ENCODE measurements at regions not wholly inside any gene's neighbourhood (a gene's known extent, or its start where the extent isn't known, plus 50 kb on each side); places are given as distances from the start of the nearest gene placed in this dataset.

GRCh38 chr12:11553871-11554533, 95.5 kb upstream of the ETV6 start:
- Histone ChIP-seq H3K9me3 (no peaks in the 10 kb centered on the region), H3K27ac (no peak overlapping the region), H3K27me3 (no peaks in the 10 kb centered on the region), H3K36me3 (no peaks in the 10 kb centered on the region), H3K4me1 (peaks cover 15% of the 10 kb centered on the region), H3K4me3 (no peak overlapping the region)
- DNase-seq (ENCODE audit: extremely low spot score in 2 of 2) = no peak
- TF ChIP-seq, protein P1, sequence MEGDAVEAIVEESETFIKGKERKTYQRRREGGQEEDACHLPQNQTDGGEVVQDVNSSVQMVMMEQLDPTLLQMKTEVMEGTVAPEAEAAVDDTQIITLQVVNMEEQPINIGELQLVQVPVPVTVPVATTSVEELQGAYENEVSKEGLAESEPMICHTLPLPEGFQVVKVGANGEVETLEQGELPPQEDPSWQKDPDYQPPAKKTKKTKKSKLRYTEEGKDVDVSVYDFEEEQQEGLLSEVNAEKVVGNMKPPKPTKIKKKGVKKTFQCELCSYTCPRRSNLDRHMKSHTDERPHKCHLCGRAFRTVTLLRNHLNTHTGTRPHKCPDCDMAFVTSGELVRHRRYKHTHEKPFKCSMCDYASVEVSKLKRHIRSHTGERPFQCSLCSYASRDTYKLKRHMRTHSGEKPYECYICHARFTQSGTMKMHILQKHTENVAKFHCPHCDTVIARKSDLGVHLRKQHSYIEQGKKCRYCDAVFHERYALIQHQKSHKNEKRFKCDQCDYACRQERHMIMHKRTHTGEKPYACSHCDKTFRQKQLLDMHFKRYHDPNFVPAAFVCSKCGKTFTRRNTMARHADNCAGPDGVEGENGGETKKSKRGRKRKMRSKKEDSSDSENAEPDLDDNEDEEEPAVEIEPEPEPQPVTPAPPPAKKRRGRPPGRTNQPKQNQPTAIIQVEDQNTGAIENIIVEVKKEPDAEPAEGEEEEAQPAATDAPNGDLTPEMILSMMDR (IDR thresholded peaks at IDR 0.05) = peak in 1 of 3 experiments; percentile 50
- no peak for TF ChIP-seq POLR2A (IDR thresholded peaks at IDR 0.05)
- TF ChIP-seq POLR2AphosphoS5 (IDR thresholded peaks at IDR 0.05; ENCODE audit: insufficient read depth in 1 of 2, low read depth in 1 of 2) = no peak
- intact Hi-C loops (cut with DNase I) = loop anchor here (10.0 kb wide), 1 partner anchor 481 kb away; no protein-coding TSS in a partner anchor

GRCh38 chr12:11555195-11555594, 94.3 kb upstream of the ETV6 start:
- Histone ChIP-seq H3K9me3 (no peaks in the 10 kb centered on the region), H3K4me3 (no peak overlapping the region), H3K4me1 (peaks cover 15% of the 10 kb centered on the region), H3K36me3 (no peaks in the 10 kb centered on the region), H3K27me3 (no peaks in the 10 kb centered on the region), H3K27ac (no peak overlapping the region)
- no peak for DNase-seq (ENCODE audit: extremely low spot score in 2 of 2)
- TF ChIP-seq POLR2A (IDR thresholded peaks at IDR 0.05) (no peak), POLR2AphosphoS5 (IDR thresholded peaks at IDR 0.05; ENCODE audit: insufficient read depth in 1 of 2, low read depth in 1 of 2) (no peak)
- TF ChIP-seq, protein P1 (IDR thresholded peaks at IDR 0.05) = no peak
- intact Hi-C loops (cut with DNase I) = loop anchor here (10.0 kb wide), 1 partner anchor 480 kb away; no protein-coding TSS in a partner anchor

- Histone ChIP-seq H3K4me3 (peak overlapping the region; percentile 21 to 26), H3K9me3 (no peaks in the 10 kb centered on the region), H3K4me1 (peaks cover 15% of the 10 kb centered on the region), H3K36me3 (no peaks in the 10 kb centered on the region), H3K27ac (no peak overlapping the region), H3K27me3 (no peaks in the 10 kb centered on the region)
- intact Hi-C loops (cut with DNase I) = loop anchor here (10.0 kb wide), 1 partner anchor 479 kb away; no protein-coding TSS in a partner anchor
- TF ChIP-seq, protein P1 (IDR thresholded peaks at IDR 0.05) = no peak
- TF ChIP-seq POLR2A (IDR thresholded peaks at IDR 0.05) = no peak
- TF ChIP-seq POLR2AphosphoS5 (IDR thresholded peaks at IDR 0.05; ENCODE audit: insufficient read depth in 1 of 2, low read depth in 1 of 2) = no peak
- DNase-seq (ENCODE audit: extremely low spot score in 2 of 2) = no peak
Measured at GRCh38 chr12:11555743-11556625, 93.5 kb upstream of the ETV6 start.

GRCh38 chr12:11556682-11557081, 92.8 kb upstream of the ETV6 start:
- TF ChIP-seq POLR2A (IDR thresholded peaks at IDR 0.05) (no peak), POLR2AphosphoS5 (IDR thresholded peaks at IDR 0.05; ENCODE audit: insufficient read depth in 1 of 2, low read depth in 1 of 2) (no peak)
- TF ChIP-seq, protein P1 (IDR thresholded peaks at IDR 0.05) = no peak
- H3K4me1 ChIP-seq = peaks cover 15% of the 10 kb centered on the region
- no peaks in the 10 kb centered on the region for H3K36me3 ChIP-seq
- intact Hi-C loops (cut with DNase I) = loop anchor here (10.0 kb wide), 1 partner anchor 478 kb away; no protein-coding TSS in a partner anchor
- no peak for DNase-seq (ENCODE audit: extremely low spot score in 2 of 2)
- peak overlapping the region in 1 of 2 donors; percentile 21 for H3K4me3 ChIP-seq
- H3K27ac ChIP-seq = no peak overlapping the region
- H3K27me3 ChIP-seq = no peaks in the 10 kb centered on the region
- no peaks in the 10 kb centered on the region for H3K9me3 ChIP-seq

All from vagina (tissue), 2 donors.